ENCODE measurements at regions not wholly inside any gene's neighbourhood (a gene's known extent, or its start where the extent isn't known, plus 50 kb on each side); places are given as distances from the start of the nearest gene placed in this dataset.

DNA sequence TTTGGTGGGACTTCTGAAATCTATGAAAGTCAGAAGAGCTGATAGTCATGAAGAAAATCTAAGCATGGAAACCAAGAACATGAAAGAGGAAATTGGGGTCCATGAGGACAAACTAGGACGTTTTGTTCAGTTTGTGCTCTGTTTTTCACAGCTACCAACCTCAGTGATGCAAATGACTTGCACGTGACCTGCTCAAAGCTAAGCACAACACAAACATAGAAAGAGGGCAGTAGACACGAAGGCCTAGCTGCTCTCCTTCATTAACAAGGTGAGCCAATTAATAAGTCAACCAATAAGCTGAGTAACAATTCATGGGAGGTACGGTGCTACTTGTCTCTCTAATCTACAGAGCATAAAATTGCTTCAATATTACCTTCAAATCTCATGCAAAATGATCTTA lies 684.1 kb downstream of the TRAM1L1 start:
- no peak overlapping the region for H3K4me3 ChIP-seq
- TF ChIP-seq EP300 (IDR thresholded peaks at IDR 0.05) (no peak), POLR2AphosphoS5 (IDR thresholded peaks at IDR 0.05) (no peak), POLR2A (IDR thresholded peaks at IDR 0.05) (no peak)
- TF ChIP-seq, protein P1, sequence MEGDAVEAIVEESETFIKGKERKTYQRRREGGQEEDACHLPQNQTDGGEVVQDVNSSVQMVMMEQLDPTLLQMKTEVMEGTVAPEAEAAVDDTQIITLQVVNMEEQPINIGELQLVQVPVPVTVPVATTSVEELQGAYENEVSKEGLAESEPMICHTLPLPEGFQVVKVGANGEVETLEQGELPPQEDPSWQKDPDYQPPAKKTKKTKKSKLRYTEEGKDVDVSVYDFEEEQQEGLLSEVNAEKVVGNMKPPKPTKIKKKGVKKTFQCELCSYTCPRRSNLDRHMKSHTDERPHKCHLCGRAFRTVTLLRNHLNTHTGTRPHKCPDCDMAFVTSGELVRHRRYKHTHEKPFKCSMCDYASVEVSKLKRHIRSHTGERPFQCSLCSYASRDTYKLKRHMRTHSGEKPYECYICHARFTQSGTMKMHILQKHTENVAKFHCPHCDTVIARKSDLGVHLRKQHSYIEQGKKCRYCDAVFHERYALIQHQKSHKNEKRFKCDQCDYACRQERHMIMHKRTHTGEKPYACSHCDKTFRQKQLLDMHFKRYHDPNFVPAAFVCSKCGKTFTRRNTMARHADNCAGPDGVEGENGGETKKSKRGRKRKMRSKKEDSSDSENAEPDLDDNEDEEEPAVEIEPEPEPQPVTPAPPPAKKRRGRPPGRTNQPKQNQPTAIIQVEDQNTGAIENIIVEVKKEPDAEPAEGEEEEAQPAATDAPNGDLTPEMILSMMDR (IDR thresholded peaks at IDR 0.05): no peak
- intact Hi-C loops (cut with DNase I; ENCODE audit: low total_unique reads): no loop called here
- H3K36me3 ChIP-seq: no peaks in the 10 kb centered on the region
- 42 to 61% (median 47%) methylated on average over 4 of the region's 4 CpGs for WGBS, 5 donors
- no peaks in the 10 kb centered on the region for H3K27me3 ChIP-seq
- H3K4me1 ChIP-seq: no peaks in the 10 kb centered on the region
- H3K27ac ChIP-seq: no peak overlapping the region
- no peaks in the 10 kb centered on the region for H3K9me3 ChIP-seq
- no peak for DNase-seq

- Histone ChIP-seq H3K4me1 (no peaks in the 10 kb centered on the region), H3K36me3 (no peaks in the 10 kb centered on the region), H3K9me3 (no peaks in the 10 kb centered on the region), H3K4me3 (no peak overlapping the region), H3K27ac (no peak overlapping the region), H3K27me3 (no peaks in the 10 kb centered on the region)
- intact Hi-C loops (cut with DNase I; ENCODE audit: low total_unique reads): no loop called here
- 43 to 95% (median 92%) methylated on average over 1 of the region's 1 CpG for WGBS, 5 donors
- DNase-seq: no peak
- TF ChIP-seq EP300 (IDR thresholded peaks at IDR 0.05): no peak
These were observed 684.9 kb downstream of the TRAM1L1 start for GRCh38 chr4:116400480-116400879.

GRCh38 chr4:116397714-116398113 lies 687.7 kb downstream of the TRAM1L1 start:
- H3K36me3 ChIP-seq: no peaks in the 10 kb centered on the region

DNA sequence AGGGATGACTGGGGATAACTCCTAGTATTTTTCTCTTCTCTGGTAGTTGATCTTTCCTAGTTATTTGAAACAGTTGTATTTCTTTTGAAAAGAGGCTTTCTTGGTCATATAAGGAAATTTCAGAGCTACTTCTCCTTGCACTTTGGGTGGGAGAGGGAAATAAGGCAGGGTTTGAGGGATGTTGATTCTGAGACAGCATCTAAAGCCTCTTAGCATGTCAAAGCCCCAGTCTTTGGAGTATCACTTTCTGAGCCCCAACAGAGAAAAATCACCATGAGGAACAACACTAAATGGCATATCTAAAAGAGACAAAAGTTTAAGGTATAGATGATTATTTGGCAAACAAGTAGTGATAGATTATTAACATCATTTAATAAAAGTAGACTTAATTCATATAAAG lies 688.1 kb downstream of the TRAM1L1 start:
- Histone ChIP-seq H3K36me3 (no peaks in the 10 kb centered on the region), H3K4me1 (no peaks in the 10 kb centered on the region), H3K9me3 (no peaks in the 10 kb centered on the region), H3K4me3 (no peak overlapping the region), H3K27ac (no peak overlapping the region), H3K27me3 (no peaks in the 10 kb centered on the region)
- DNase-seq: no peak
- TF ChIP-seq EP300 (IDR thresholded peaks at IDR 0.05) (no peak), POLR2AphosphoS5 (IDR thresholded peaks at IDR 0.05) (no peak), POLR2A (IDR thresholded peaks at IDR 0.05) (no peak)
- TF ChIP-seq, protein P1 (IDR thresholded peaks at IDR 0.05): no peak
- intact Hi-C loops (cut with DNase I; ENCODE audit: low total_unique reads): no loop called here

More at GRCh38 chr4:116397714-116398113, 687.7 kb downstream of the TRAM1L1 start:
- WGBS, 5 donors: 75 to 94% (median 90%) methylated on average over 3 of the region's 3 CpGs
- no peak overlapping the region for H3K4me3 ChIP-seq
- no peak overlapping the region for H3K27ac ChIP-seq
- TF ChIP-seq, protein P1 (IDR thresholded peaks at IDR 0.05): no peak
- TF ChIP-seq POLR2AphosphoS5 (IDR thresholded peaks at IDR 0.05) (no peak), POLR2A (IDR thresholded peaks at IDR 0.05) (no peak), EP300 (IDR thresholded peaks at IDR 0.05) (no peak)
- H3K27me3 ChIP-seq: no peaks in the 10 kb centered on the region
- DNase-seq: no peak
- H3K4me1 ChIP-seq: no peaks in the 10 kb centered on the region
- no peaks in the 10 kb centered on the region for H3K9me3 ChIP-seq
- intact Hi-C loops (cut with DNase I; ENCODE audit: low total_unique reads): no loop called here

DNA sequence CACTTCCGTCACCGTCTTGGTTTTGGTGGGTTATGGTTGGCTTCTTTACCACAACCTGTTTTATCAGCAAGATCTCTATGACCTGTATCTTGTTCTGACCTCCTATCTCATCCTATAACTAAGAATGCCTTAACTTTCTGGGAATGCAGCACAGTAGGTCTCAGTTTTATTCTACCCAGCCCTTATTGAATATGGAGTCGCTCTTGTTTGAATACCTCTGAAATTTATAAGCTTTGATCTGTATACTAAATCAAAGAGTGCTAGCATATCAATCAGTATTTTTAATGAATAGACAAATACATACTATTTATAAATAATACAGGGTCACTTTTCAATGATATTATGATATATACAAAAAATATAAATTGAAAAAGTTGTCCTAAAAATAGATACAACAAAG lies 690.0 kb downstream of the TRAM1L1 start:
- 85 to 98% (median 93%) methylated on average over 3 of the region's 3 CpGs for WGBS, 5 donors
- TF ChIP-seq, protein P1 (IDR thresholded peaks at IDR 0.05): no peak
- TF ChIP-seq EP300 (IDR thresholded peaks at IDR 0.05) (no peak), POLR2AphosphoS5 (IDR thresholded peaks at IDR 0.05) (no peak), POLR2A (IDR thresholded peaks at IDR 0.05) (no peak)
- no peak overlapping the region for H3K4me3 ChIP-seq
- no peak for DNase-seq
- no peaks in the 10 kb centered on the region for H3K27me3 ChIP-seq
- intact Hi-C loops (cut with DNase I; ENCODE audit: low total_unique reads): no loop called here
- H3K36me3 ChIP-seq: no peaks in the 10 kb centered on the region
- no peaks in the 10 kb centered on the region for H3K9me3 ChIP-seq
- no peaks in the 10 kb centered on the region for H3K4me1 ChIP-seq
- no peak overlapping the region for H3K27ac ChIP-seq
